Left lung (tissue), 4 donors: ENCODE measurements at regions not wholly inside any gene's neighbourhood (a gene's known extent, or its start where the extent isn't known, plus 50 kb on each side); places are given as distances from the start of the nearest gene placed in this dataset.

Source experiments
- ATAC-seq: fragments of 200-7000 bp; cut with Tn5 transposase; one replicate; pipeline ENCODE4 v1.9.1; 2020; ENCODE audit warnings: moderate library complexity
- DNase-seq, 4 donors: peaks; one replicate each; pipeline ENCODE4 v3.0.0-alpha.2; 2013 to 2020
- H3K27ac ChIP-seq, 2 donors: fragments of 200-600 bp; sonication (generic) in 1 of 2; one replicate each; pipeline versions ENCODE4 v1.5.0 to v1.8.0; 2020 to 2021
- H3K27me3 ChIP-seq, 2 donors: fragments of 200-600 bp; sonication (generic) in 1 of 2; one replicate each; pipeline versions ENCODE4 v1.5.0 to v1.8.0; 2020 to 2021
- H3K36me3 ChIP-seq, 2 donors: fragments of 200-600 bp; sonication (generic) in 1 of 2; one replicate each; pipeline versions ENCODE4 v1.5.0 to v1.8.0; 2020 to 2021
- H3K4me1 ChIP-seq, 2 donors: fragments of 200-600 bp; one replicate each; pipeline ENCODE4 v1.8.0; 2021
- H3K4me3 ChIP-seq, 2 donors: fragments of 200-600 bp; sonication (generic) in 1 of 2; one replicate each; pipeline versions ENCODE4 v1.5.0 to v1.8.0; 2020 to 2021; ENCODE audit warnings: mild to moderate bottlenecking in 1 of 2
- H3K9me3 ChIP-seq, 2 donors: fragments of 200-600 bp; sonication (generic) in 1 of 2; one replicate each; pipeline versions ENCODE4 v1.5.0 to v1.8.0; 2020 to 2021
- intact Hi-C, 2 donors: fragments of 100-400 bp; cut with DNase I; formaldehyde crosslinking; loops; one replicate each; pipeline versions ENCODE4 v1.11.2 to v1.14.2; 2022
- TF ChIP-seq, protein P1 (sequence below), 2 donors: fragments of 200-600 bp; sonication (generic) in 1 of 2; IDR thresholded peaks; one replicate each; pipeline versions ENCODE4 v1.5.0 to v1.8.0; 2021; ENCODE audit warnings: antibody characterized with exemption in 2 of 2
- donor health status: DM: no; HTN: yes; CAD: no.
- donor health status: DM: no; HTN: no; CAD: no.

DNA sequence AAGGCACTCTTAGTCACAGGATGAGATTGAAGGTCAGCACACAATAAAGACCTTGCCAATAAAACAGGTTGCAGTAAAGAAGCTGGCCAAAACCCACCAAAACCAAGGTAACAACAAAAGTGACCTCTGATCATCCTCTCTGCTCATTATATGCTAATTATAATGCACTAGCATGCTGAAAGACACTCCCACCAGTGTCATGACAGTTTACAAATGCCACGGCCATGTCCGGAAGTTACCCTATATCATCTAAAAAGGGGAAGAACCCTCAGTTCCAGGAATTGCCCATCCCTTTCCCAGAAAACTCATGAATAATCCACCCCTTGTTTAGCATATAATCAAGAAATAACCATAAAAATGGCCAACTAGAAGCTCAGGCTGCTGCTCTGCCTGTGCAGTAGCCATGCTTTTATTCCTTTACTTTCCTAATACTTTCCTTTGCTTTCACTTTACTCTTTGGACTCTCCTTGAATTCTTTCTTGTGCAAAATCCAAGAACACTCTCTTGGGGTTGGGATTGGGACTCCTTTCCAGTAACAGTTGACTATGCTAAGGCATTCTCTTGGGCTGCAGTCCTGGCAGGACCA is 527.3 kb upstream of the MAP3K7 start:
- H3K27ac ChIP-seq, result no peak overlapping the region
- H3K27me3 ChIP-seq, result no peaks in the 10 kb centered on the region
- H3K36me3 ChIP-seq, result no peaks in the 10 kb centered on the region
- no peak for ATAC-seq
- intact Hi-C loops, result no loop called here
- no peak overlapping the region for H3K4me3 ChIP-seq
- TF ChIP-seq, protein P1, sequence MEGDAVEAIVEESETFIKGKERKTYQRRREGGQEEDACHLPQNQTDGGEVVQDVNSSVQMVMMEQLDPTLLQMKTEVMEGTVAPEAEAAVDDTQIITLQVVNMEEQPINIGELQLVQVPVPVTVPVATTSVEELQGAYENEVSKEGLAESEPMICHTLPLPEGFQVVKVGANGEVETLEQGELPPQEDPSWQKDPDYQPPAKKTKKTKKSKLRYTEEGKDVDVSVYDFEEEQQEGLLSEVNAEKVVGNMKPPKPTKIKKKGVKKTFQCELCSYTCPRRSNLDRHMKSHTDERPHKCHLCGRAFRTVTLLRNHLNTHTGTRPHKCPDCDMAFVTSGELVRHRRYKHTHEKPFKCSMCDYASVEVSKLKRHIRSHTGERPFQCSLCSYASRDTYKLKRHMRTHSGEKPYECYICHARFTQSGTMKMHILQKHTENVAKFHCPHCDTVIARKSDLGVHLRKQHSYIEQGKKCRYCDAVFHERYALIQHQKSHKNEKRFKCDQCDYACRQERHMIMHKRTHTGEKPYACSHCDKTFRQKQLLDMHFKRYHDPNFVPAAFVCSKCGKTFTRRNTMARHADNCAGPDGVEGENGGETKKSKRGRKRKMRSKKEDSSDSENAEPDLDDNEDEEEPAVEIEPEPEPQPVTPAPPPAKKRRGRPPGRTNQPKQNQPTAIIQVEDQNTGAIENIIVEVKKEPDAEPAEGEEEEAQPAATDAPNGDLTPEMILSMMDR (IDR thresholded peaks at IDR 0.05), result no peak
- no peaks in the 10 kb centered on the region for H3K4me1 ChIP-seq
- DNase-seq, result no peak
- no peaks in the 10 kb centered on the region for H3K9me3 ChIP-seq

DNA sequence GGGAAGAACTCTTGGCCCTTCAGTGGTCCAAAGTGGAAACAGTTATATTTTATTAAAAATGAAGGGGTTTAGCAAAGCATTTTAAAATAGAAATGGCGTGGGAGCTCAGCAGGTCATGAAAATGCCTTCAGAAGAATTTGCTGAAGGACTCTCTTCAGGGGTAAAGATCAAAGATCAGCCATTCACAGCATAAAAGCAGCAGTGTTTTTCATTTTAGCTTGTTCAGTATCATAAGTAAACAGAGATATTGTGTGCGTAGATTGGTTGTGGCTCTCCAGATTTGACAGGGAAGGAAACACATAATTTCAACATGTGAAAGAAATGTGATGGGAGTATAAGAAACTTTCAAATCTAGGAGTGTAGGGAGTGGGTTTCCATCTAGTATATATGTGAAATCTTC is 519.2 kb upstream of the MAP3K7 start:
- H3K36me3 ChIP-seq, result no peaks in the 10 kb centered on the region
- ATAC-seq (no peak), DNase-seq (no peak)
- no peaks in the 10 kb centered on the region for H3K27me3 ChIP-seq
- TF ChIP-seq, protein P1 (IDR thresholded peaks at IDR 0.05), result no peak
- no peak overlapping the region for H3K27ac ChIP-seq
- intact Hi-C loops, result no loop called here
- H3K4me3 ChIP-seq, result no peak overlapping the region
- no peaks in the 10 kb centered on the region for H3K4me1 ChIP-seq
- H3K9me3 ChIP-seq, result no peaks in the 10 kb centered on the region

DNA sequence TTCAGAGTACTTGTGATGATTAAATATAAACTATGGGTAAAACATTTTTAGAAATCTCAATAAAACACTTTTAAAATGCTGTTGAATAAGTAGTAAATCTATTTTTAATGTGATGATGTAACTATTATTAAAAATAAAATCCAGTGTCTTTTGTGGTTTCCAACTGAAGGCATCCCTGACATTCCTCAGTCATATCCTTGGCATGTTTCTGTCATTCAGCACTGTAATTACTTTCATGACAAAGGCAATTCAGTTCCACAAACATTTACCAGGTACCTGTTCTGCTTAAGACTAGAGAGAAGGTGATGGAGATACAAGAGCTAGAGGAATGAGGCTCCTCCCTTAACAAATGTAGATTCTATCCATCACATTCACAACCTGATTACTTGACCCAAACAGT is 518.7 kb upstream of the MAP3K7 start:
- DNase-seq (no peak), ATAC-seq (no peak)
- Histone ChIP-seq H3K4me3 (no peak overlapping the region), H3K9me3 (no peaks in the 10 kb centered on the region), H3K36me3 (no peaks in the 10 kb centered on the region), H3K27ac (no peak overlapping the region), H3K4me1 (no peaks in the 10 kb centered on the region), H3K27me3 (no peaks in the 10 kb centered on the region)
- TF ChIP-seq, protein P1 (IDR thresholded peaks at IDR 0.05), result no peak
- intact Hi-C loops, result no loop called here

DNA sequence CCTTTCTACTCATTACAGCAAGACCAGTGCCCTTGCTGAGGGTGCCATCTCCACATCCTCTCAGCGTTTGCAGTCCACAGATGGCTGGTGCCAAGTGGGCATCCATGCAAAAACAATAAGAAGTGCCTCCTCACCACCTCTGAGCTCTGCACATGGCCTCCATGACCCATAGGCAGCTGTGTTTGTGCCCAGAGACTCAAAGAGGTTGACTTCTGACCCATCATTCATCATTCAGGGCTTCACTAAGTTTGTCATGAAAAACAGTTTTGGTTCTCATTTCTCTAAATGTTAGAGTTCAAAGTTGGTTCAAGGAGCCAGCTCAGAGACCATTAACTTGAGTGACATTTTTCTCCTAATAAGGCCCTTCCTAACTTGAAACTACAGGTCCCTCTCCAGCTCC is 512.6 kb upstream of the MAP3K7 start:
- Histone ChIP-seq H3K27me3 (no peaks in the 10 kb centered on the region), H3K4me3 (no peak overlapping the region), H3K9me3 (no peaks in the 10 kb centered on the region), H3K36me3 (no peaks in the 10 kb centered on the region), H3K27ac (no peak overlapping the region), H3K4me1 (no peaks in the 10 kb centered on the region)
- intact Hi-C loops, result no loop called here
- TF ChIP-seq, protein P1 (IDR thresholded peaks at IDR 0.05), result no peak
- DNase-seq (no peak), ATAC-seq (no peak)

DNA sequence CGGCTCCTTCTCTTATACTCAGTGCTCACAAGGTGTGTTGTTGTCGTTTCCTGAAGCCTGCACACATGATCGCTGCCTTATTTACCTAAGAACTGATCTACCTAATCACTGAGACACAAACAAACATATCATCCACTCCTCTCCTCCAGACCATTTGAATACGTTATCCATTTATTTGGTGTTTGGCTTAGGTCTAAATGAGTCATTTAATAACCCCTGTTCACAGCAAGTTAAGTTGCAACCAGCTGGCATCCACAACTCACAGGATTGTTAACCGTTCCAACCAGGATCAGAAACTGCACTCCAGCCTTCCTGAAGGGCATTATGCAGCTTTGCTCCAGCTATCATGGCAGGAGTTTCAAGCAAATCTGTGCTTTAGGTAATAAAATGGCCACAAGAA is 511.1 kb upstream of the MAP3K7 start:
- peak; percentile 27 for ATAC-seq

More for the DNA sequence above, 511.1 kb upstream of the MAP3K7 start:
- Histone ChIP-seq H3K4me1 (no peaks in the 10 kb centered on the region), H3K27ac (no peak overlapping the region), H3K36me3 (no peaks in the 10 kb centered on the region), H3K27me3 (no peaks in the 10 kb centered on the region), H3K4me3 (no peak overlapping the region), H3K9me3 (no peaks in the 10 kb centered on the region)
- intact Hi-C loops, result no loop called here
- TF ChIP-seq, protein P1 (IDR thresholded peaks at IDR 0.05), result no peak
- no peak for DNase-seq
